Brain microvascular endothelial cell (primary cell): ENCODE measurements at regions not wholly inside any gene's neighbourhood (a gene's known extent, or its start where the extent isn't known, plus 50 kb on each side); places are given as distances from the start of the nearest gene placed in this dataset.

Experiments used
- DNase-seq: peaks from one replicate; pipeline ENCODE4 v3.0.0-alpha.2; 2020
- H3K27ac ChIP-seq: fragments of 250-450 bp; sonication (Bioruptor Pico); 2 replicates; pipeline ENCODE4 v1.5.1; 2020; ENCODE audit warnings: mild to moderate bottlenecking, moderate library complexity
- H3K27me3 ChIP-seq: fragments of 250-450 bp; sonication (Bioruptor Pico); replicated peaks from 2 replicates; pipeline ENCODE4 v1.5.1; 2020; ENCODE audit warnings: mild to moderate bottlenecking
- H3K36me3 ChIP-seq: fragments of 250-450 bp; sonication (Bioruptor Pico); replicated peaks from 2 replicates; pipeline ENCODE4 v1.5.1; 2020; ENCODE audit warnings: mild to moderate bottlenecking
- H3K4me3 ChIP-seq: 2 replicates; pipeline ENCODE4 v1.5.1; 2011; ENCODE audit warnings: low read depth, mild to moderate bottlenecking, control low read depth, low read length, moderate library complexity
- in situ Hi-C: cut with HindIII; loops from 2 replicates; pipeline ENCODE4 v1.10.0; 2017; ENCODE audit warnings: low sequenced_read_pairs, low pct_ligation_motif_present
- TF ChIP-seq, protein P1 (sequence below): IDR thresholded peaks from 2 replicates; pipeline ENCODE4 v1.5.1; 2011; ENCODE audit warnings: low read depth, mild to moderate bottlenecking, moderate library complexity, low read length, control low read depth, inconsistent platforms; ENCODE audit errors: missing control alignments

DNA sequence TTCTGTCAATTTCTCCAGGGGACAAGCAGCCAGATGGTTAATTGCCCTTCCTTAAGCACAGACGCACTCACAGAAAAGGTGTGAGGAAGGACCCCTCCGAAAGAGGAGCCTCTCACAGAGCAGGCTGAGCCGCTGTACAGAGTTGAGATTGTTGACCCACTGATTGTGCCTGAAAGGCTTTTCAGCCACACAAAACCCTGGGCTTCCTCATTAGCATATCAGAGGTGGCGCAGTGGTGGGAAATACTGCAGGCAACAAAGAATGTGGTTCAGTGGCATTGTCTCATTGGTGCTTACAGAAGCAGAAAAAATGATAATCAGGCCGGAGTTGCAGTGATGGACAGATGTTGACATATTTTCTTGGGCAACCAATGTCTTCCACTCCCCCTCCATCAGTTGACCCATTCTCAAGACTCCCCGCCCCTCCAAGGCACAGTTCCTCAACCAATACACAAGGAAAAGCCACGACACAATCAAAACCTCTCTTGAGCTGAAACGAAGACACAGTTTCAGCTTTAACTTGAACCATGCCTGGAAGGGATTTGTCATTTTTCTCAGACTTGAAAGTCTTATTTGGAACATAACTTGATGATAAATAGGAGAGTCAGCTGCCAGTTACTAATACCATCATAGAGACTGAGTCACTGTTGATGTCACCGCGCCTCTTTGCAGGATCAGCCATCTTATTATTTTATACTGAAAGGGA is 53.1 kb downstream of the ATXN3L start:
- Histone ChIP-seq H3K27ac (peak overlapping the region; percentile 24), H3K36me3 (no peaks in the 10 kb centered on the region), H3K4me3 (no peak overlapping the region), H3K27me3 (no peaks in the 10 kb centered on the region)
- DNase-seq = no peak
- in situ Hi-C loops = no loop called here
- TF ChIP-seq, protein P1, sequence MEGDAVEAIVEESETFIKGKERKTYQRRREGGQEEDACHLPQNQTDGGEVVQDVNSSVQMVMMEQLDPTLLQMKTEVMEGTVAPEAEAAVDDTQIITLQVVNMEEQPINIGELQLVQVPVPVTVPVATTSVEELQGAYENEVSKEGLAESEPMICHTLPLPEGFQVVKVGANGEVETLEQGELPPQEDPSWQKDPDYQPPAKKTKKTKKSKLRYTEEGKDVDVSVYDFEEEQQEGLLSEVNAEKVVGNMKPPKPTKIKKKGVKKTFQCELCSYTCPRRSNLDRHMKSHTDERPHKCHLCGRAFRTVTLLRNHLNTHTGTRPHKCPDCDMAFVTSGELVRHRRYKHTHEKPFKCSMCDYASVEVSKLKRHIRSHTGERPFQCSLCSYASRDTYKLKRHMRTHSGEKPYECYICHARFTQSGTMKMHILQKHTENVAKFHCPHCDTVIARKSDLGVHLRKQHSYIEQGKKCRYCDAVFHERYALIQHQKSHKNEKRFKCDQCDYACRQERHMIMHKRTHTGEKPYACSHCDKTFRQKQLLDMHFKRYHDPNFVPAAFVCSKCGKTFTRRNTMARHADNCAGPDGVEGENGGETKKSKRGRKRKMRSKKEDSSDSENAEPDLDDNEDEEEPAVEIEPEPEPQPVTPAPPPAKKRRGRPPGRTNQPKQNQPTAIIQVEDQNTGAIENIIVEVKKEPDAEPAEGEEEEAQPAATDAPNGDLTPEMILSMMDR = no peak

DNA sequence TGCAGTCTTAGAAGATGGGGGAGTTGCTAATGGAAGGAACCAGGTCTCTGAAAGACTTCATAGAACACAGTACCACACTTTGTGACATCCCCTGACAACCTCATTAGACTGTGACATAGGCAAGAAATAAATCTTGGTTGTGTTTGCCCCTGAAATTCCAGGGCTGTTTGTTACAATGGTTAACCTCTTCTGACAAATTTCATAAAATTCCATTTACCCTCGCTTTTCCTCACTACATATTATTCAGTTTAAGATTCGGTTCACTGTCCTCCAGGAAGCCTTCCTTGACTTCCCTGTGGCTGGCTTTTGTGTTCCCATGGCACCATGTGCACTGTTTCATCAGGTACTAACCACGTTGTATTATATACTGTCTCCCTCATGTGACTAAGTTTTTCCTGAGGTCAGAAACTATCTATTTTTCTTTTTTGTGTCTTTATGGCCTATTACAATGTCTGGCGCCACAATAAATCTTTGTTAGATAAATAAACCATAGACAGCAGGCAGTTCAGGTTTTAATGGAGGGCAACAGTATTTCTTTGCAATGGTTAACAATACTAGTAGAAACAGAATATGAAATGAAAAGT is 54.2 kb downstream of the ATXN3L start:
- DNase-seq = no peak
- Histone ChIP-seq H3K36me3 (no peaks in the 10 kb centered on the region), H3K27me3 (no peaks in the 10 kb centered on the region), H3K4me3 (no peak overlapping the region), H3K27ac (no peak overlapping the region)
- TF ChIP-seq, protein P1 = no peak
- in situ Hi-C loops = no loop called here

DNA sequence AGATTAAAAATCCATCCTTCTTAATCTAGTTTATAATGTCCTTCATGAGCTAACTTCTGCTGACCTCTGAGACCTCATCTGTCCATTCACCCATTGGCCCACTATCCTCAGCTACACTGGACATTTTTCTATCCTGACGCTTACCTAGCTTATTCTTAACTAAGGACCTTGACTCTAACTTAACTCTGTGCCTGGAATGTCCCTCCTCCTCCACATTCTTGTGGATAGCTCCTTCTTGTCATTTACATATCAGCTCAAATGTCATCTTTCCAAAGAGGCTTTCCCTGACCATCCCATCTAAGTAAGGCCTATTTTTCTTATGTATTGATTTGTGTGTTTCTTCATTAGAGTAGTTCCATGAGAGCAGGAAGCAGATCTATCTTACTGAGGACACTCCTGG is 54.7 kb downstream of the ATXN3L start:
- in situ Hi-C loops = no loop called here

DNA sequence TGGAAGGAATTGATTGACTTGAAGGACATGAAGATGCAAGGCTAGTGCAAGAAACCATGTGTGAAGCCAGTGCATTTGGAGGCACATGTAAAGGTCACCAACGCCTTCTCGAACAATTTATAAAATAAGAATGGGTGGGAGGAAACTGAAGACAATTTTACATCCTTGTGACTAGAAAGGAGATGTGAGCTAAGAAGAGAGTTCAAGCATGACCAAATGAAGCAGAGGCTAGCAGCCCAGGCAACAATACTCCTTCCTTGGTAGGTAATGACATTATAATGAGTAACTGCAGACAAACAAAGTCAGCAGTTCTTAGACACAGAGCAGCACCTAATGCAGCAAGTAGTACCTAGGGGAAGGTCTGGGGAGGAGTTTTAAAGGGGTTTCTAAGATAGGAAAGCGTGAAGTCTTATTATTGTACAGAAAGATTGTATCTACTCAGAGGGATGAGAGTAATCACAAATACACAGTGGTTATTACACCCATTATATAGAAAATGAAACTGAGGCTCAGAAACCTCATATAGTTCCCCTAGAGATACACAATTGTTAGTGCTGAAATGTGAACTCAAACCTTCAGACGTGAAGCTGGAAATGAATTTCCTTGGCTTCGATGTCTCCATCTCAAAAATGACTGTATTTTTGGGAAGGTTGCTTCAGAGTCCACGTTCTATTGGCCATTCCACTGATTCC is 56.1 kb downstream of the ATXN3L start:
- H3K36me3 ChIP-seq = no peaks in the 10 kb centered on the region
- H3K27me3 ChIP-seq = no peaks in the 10 kb centered on the region
- in situ Hi-C loops = no loop called here
- no peak for DNase-seq
- H3K4me3 ChIP-seq = no peak overlapping the region
- TF ChIP-seq, protein P1 = no peak
- no peak overlapping the region for H3K27ac ChIP-seq

More for the DNA sequence above, 54.7 kb downstream of the ATXN3L start:
- TF ChIP-seq, protein P1 = no peak
- no peak for DNase-seq
- Histone ChIP-seq H3K27me3 (no peaks in the 10 kb centered on the region), H3K27ac (no peak overlapping the region), H3K36me3 (no peaks in the 10 kb centered on the region), H3K4me3 (no peak overlapping the region)

DNA sequence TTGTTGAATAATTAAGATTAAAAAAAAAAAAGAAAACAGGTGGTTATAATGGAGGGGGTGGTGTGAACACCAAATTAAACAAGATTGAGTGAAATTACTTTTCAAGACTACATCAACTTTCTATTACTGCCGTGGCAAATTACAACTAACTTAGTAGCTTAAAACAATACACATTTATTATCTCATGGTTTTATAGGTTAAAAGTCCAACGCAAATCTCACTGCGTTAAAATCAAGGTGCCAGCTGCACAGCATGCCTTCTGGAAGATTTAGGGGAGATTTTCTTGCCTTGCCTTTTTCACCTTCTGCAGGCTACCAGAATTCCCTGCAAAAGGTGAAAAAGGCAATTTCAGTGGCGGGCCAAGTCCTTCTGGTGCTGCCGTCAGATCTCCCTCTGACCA is 58.5 kb downstream of the ATXN3L start:
- H3K4me3 ChIP-seq = no peak overlapping the region
- in situ Hi-C loops = no loop called here
- H3K27me3 ChIP-seq = no peaks in the 10 kb centered on the region
- no peaks in the 10 kb centered on the region for H3K36me3 ChIP-seq
- TF ChIP-seq, protein P1 = no peak
- H3K27ac ChIP-seq = no peak overlapping the region
- DNase-seq = no peak
